WTC11 (cell line): ENCODE measurements at regions not wholly inside any gene's neighbourhood (a gene's known extent, or its start where the extent isn't known, plus 50 kb on each side); places are given as distances from the start of the nearest gene placed in this dataset.

Source experiments
- ATAC-seq: fragments of 200-7000 bp; cut with Tn5 transposase; 2 replicates; pipeline ENCODE4 v1.10.0; 2021; ENCODE audit warnings: mild to moderate bottlenecking, moderate library complexity
- CTCF ChIA-PET: fragments of 300-600 bp; sonication (Branson Sonifier 250); formaldehyde crosslinking; loops from one replicate; lab custom pipeline; 2021; ENCODE audit warnings: antibody characterized with exemption; lab: Charles Lee
- POLR2A ChIA-PET: fragments of 350-600 bp; sonication (Branson Sonifier 250); formaldehyde crosslinking; loops from one replicate; lab custom pipeline; 2021; ENCODE audit warnings: antibody characterized with exemption; lab: Charles Lee
- DNase-seq: peaks from one replicate; pipeline ENCODE4 v3.0.0; 2021; ENCODE audit warnings: low spot score
- H3K27ac Mint-ChIP-seq: 2 replicates; pipeline ENCODE4 v1.8.0; 2021; ENCODE audit warnings: mixed read lengths
- H3K27me3 Mint-ChIP-seq: 2 replicates; pipeline ENCODE4 v1.8.0; 2021; ENCODE audit warnings: low read depth, mild to moderate bottlenecking, moderate library complexity, mixed read lengths
- H3K36me3 Mint-ChIP-seq: 2 replicates; pipeline ENCODE4 v1.8.0; 2021; ENCODE audit warnings: mixed read lengths
- H3K4me1 Mint-ChIP-seq: 2 replicates; pipeline ENCODE4 v1.8.0; 2022; ENCODE audit warnings: mixed read lengths
- H3K4me3 Mint-ChIP-seq: 2 replicates; pipeline ENCODE4 v1.8.0; 2021; ENCODE audit warnings: mild to moderate bottlenecking, moderate library complexity, mixed read lengths
- H3K9me3 Mint-ChIP-seq: 2 replicates; pipeline ENCODE4 v1.8.0; 2021; ENCODE audit warnings: mixed read lengths
- AR ChIP-seq: fragments of 250-450 bp; sonication (Bioruptor Pico); IDR thresholded peaks from 2 replicates; pipeline ENCODE4 v1.9.0; 2021; ENCODE audit warnings: mild to moderate bottlenecking
- CREB1 ChIP-seq: sonication (generic); formaldehyde crosslinking; IDR thresholded peaks from 2 replicates; pipeline ENCODE4 v1.8.0; 2023; ENCODE audit warnings: mild to moderate bottlenecking, missing genetic modification reagents
- CREM ChIP-seq: sonication (generic); formaldehyde crosslinking; IDR thresholded peaks from 2 replicates; pipeline ENCODE4 v1.8.1; 2022; ENCODE audit warnings: mild to moderate bottlenecking, missing genetic modification reagents, moderate library complexity
- CTCF ChIP-seq: fragments of 200-600 bp; IDR thresholded peaks from 2 replicates; pipeline ENCODE4 v1.8.0; 2022; ENCODE audit warnings: antibody characterized with exemption
- E2F1 ChIP-seq: sonication (generic); formaldehyde crosslinking; IDR thresholded peaks from 2 replicates; pipeline ENCODE4 v1.8.0; 2022; ENCODE audit warnings: mild to moderate bottlenecking, missing genetic modification reagents
- FOXK1 ChIP-seq: sonication (generic); formaldehyde crosslinking; IDR thresholded peaks from 2 replicates; pipeline ENCODE4 v1.8.0; 2022; ENCODE audit warnings: mild to moderate bottlenecking, moderate library complexity, missing genetic modification reagents
- GTF2I ChIP-seq: fragments of 250-450 bp; sonication (Bioruptor Pico); conservative IDR thresholded peaks from 2 replicates; pipeline ENCODE4 v1.4.0; 2021; ENCODE audit warnings: mild to moderate bottlenecking
- KAT7 ChIP-seq: sonication (generic); formaldehyde crosslinking; IDR thresholded peaks from 2 replicates; pipeline ENCODE4 v1.8.1; 2023; ENCODE audit warnings: missing genetic modification reagents, mild to moderate bottlenecking, borderline replicate concordance
- MXD4 ChIP-seq: fragments of 250-450 bp; sonication (Bioruptor Pico); IDR thresholded peaks from 2 replicates; pipeline ENCODE4 v1.8.0; 2021; ENCODE audit warnings: mild to moderate bottlenecking, moderate library complexity, borderline replicate concordance
- NFYB ChIP-seq: sonication (generic); formaldehyde crosslinking; conservative IDR thresholded peaks from 2 replicates; pipeline ENCODE4 v1.8.0; 2022; ENCODE audit warnings: low read depth, missing genetic modification reagents
- NR1H2 ChIP-seq: sonication (generic); formaldehyde crosslinking; IDR thresholded peaks from 2 replicates; pipeline ENCODE4 v1.9.0; 2021; ENCODE audit warnings: mild to moderate bottlenecking, moderate library complexity, missing genetic modification reagents
- ZNF219 ChIP-seq: sonication (generic); formaldehyde crosslinking; IDR thresholded peaks from 2 replicates; pipeline ENCODE4 v1.8.0; 2023; ENCODE audit warnings: missing genetic modification reagents, mild to moderate bottlenecking, borderline replicate concordance
- ZNF396 ChIP-seq: fragments of 250-450 bp; sonication (Bioruptor Pico); IDR thresholded peaks from 2 replicates; pipeline ENCODE4 v1.8.0; 2021; ENCODE audit warnings: mild to moderate bottlenecking, moderate library complexity, borderline replicate concordance
- ZNF425 ChIP-seq: fragments of 250-450 bp; sonication (Bioruptor Pico); conservative IDR thresholded peaks from 2 replicates; pipeline ENCODE4 v1.9.0; 2021; ENCODE audit warnings: mild to moderate bottlenecking
- ZNF671 ChIP-seq: fragments of 250-450 bp; sonication (Bioruptor Pico); IDR thresholded peaks from 2 replicates; pipeline ENCODE4 v1.8.0; 2021; ENCODE audit warnings: mild to moderate bottlenecking

GRCh38 chr13:109892101-109892500 is 105.7 kb upstream of the IRS2 start (continued):
- no peak for TF ChIP-seq ZNF425
- no peak for TF ChIP-seq ZNF671 (CRISPR knock-in tag)
- TF ChIP-seq CREM (CRISPR knock-in tag): no peak

GRCh38 chr13:109885235-109885634 is 98.9 kb upstream of the IRS2 start:
- H3K9me3 Mint-ChIP-seq: peaks cover 28% of the 10 kb centered on the region

More at GRCh38 chr13:109885235-109885634, 98.9 kb upstream of the IRS2 start:
- H3K4me3 Mint-ChIP-seq: no peak overlapping the region
- DNase-seq: no peak
- no peak for TF ChIP-seq GTF2I (CRISPR knock-in tag)
- no peak for TF ChIP-seq AR (CRISPR knock-in tag)
- TF ChIP-seq FOXK1 (CRISPR knock-in tag): no peak
- no peak for TF ChIP-seq ZNF219 (CRISPR knock-in tag)
- TF ChIP-seq CREB1 (CRISPR knock-in tag): no peak
- TF ChIP-seq ZNF396: no peak
- TF ChIP-seq NR1H2 (CRISPR knock-in tag): no peak
- TF ChIP-seq MXD4 (CRISPR knock-in tag): no peak
- no peak for TF ChIP-seq KAT7 (CRISPR knock-in tag)
- TF ChIP-seq ZNF671 (CRISPR knock-in tag): no peak
- TF ChIP-seq E2F1 (CRISPR knock-in tag): no peak
- no peak for TF ChIP-seq NFYB
- TF ChIP-seq CTCF: no peak
- no peaks in the 10 kb centered on the region for H3K4me1 Mint-ChIP-seq
- H3K27me3 Mint-ChIP-seq: no peaks in the 10 kb centered on the region
- CTCF ChIA-PET: no interaction called here
- POLR2A ChIA-PET: no interaction called here
- no peak overlapping the region for H3K27ac Mint-ChIP-seq
- H3K36me3 Mint-ChIP-seq: 0 out of 2 replicates have a peak, but pooled peaks cover 5% of the 10 kb centered on the region
- no peak for ATAC-seq
